Nephron (organoid): ENCODE measurements at regions not wholly inside any gene's neighbourhood (a gene's known extent, or its start where the extent isn't known, plus 50 kb on each side); places are given as distances from the start of the nearest gene placed in this dataset.

Experiments used
- H3K27ac Mint-ChIP-seq, 3 experiments: 2 replicates each; pipeline ENCODE4 v1.8.0; 2020; ENCODE audit warnings: mixed read lengths in 3 of 3, mild to moderate bottlenecking in 2 of 3, moderate library complexity in 1 of 3
- H3K27me3 Mint-ChIP-seq: 2 replicates; pipeline ENCODE4 v1.8.0; 2021; ENCODE audit warnings: low read depth, mild to moderate bottlenecking, moderate library complexity, mixed read lengths
- H3K36me3 Mint-ChIP-seq: 2 replicates; pipeline ENCODE4 v1.8.0; 2020; ENCODE audit warnings: low read depth, mixed read lengths
- H3K4me1 Mint-ChIP-seq: 2 replicates; pipeline ENCODE4 v1.8.0; 2020; ENCODE audit warnings: mixed read lengths
- H3K4me3 Mint-ChIP-seq, 3 experiments: 2 replicates each; pipeline ENCODE4 v1.8.0; 2020; ENCODE audit warnings: mild to moderate bottlenecking in 3 of 3, mixed read lengths in 3 of 3, moderate library complexity in 2 of 3
- H3K9me3 Mint-ChIP-seq: 2 replicates; pipeline ENCODE4 v1.8.0; 2020; ENCODE audit warnings: mixed read lengths
- TF ChIP-seq, protein P1 (sequence below), 3 experiments: fragments of 200-600 bp; sonication (generic); IDR thresholded peaks; one replicate each; pipeline ENCODE4 v1.5.0; 2021; ENCODE audit warnings: antibody characterized with exemption in 3 of 3; ENCODE audit not compliant: unreplicated experiment in 3 of 3

DNA sequence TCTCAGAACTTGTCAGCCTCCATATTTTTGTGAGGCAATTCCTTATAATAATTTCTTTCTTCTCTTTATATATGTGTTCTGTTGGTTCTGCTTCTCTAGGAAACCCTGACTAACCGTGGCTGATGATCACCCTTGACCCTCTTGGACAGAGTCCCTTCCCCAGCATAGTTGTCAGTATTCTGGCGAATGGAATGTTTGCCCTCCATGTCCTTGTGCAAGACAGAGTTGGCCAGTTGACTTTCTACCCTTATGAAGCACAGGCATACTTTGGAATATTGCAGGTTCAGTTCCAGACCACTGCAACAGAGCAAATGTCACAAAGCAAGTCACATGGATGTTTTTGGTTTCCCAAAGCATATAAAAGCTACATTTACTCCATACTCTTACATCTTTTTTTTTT is 297.7 kb upstream of the SHH start:
- no peaks in the 10 kb centered on the region for H3K4me1 Mint-ChIP-seq
- peaks cover 37% of the 10 kb centered on the region for H3K27me3 Mint-ChIP-seq

DNA sequence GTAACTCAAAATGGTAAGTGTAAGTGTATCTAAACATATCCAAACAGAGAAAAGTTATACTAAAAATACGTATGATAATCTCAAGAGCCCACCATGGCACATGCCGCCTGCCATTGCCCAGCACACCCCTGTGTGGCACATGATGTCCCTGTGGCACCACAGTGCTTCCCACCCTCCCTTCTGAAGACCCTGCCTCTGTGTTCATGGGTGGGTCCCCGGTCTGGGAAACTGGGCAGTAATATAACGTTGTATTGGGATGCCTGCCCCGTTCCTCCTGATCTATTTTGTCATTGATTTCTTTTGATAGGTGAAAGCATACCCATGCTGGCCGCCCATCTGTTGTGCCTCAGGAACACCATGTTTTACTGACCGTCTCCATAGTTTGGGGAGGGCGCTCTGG is 296.8 kb upstream of the SHH start:
- H3K27me3 Mint-ChIP-seq, result peaks cover 44% of the 10 kb centered on the region
- TF ChIP-seq, protein P1, sequence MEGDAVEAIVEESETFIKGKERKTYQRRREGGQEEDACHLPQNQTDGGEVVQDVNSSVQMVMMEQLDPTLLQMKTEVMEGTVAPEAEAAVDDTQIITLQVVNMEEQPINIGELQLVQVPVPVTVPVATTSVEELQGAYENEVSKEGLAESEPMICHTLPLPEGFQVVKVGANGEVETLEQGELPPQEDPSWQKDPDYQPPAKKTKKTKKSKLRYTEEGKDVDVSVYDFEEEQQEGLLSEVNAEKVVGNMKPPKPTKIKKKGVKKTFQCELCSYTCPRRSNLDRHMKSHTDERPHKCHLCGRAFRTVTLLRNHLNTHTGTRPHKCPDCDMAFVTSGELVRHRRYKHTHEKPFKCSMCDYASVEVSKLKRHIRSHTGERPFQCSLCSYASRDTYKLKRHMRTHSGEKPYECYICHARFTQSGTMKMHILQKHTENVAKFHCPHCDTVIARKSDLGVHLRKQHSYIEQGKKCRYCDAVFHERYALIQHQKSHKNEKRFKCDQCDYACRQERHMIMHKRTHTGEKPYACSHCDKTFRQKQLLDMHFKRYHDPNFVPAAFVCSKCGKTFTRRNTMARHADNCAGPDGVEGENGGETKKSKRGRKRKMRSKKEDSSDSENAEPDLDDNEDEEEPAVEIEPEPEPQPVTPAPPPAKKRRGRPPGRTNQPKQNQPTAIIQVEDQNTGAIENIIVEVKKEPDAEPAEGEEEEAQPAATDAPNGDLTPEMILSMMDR (IDR thresholded peaks at IDR 0.05; ENCODE audit: unreplicated experiment in 3 of 3), result no peak
- H3K27ac Mint-ChIP-seq, result no peak overlapping the region
- H3K9me3 Mint-ChIP-seq, result peaks cover 4% of the 10 kb centered on the region
- no peaks in the 10 kb centered on the region for H3K36me3 Mint-ChIP-seq
- no peak overlapping the region for H3K4me3 Mint-ChIP-seq
- H3K4me1 Mint-ChIP-seq, result no peaks in the 10 kb centered on the region

More for the DNA sequence above, 297.7 kb upstream of the SHH start:
- H3K36me3 Mint-ChIP-seq, result no peaks in the 10 kb centered on the region
- no peak overlapping the region for H3K4me3 Mint-ChIP-seq
- no peak overlapping the region for H3K27ac Mint-ChIP-seq
- TF ChIP-seq, protein P1 (IDR thresholded peaks at IDR 0.05; ENCODE audit: unreplicated experiment in 3 of 3), result no peak
- peaks cover 4% of the 10 kb centered on the region for H3K9me3 Mint-ChIP-seq

DNA sequence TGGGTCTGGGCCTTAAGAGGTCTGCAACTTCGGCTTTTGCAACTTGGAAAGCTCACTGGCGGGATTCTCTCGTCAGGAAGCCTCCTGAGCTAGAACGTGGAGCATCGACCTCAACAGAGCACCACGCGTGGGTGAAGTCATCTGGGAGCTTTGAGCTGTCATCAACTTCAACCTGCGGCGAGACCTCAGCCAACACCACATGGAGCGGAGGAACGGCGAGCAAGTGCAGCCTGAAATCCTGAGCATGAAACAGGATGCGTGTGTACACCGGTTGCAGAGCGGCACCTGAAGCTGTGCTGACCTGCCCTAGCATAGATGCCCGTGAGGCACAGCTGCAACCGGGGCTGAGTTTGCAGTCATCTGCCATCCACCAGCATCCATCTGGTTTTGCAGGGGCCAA is 295.7 kb upstream of the SHH start:
- no peaks in the 10 kb centered on the region for H3K4me1 Mint-ChIP-seq
- peaks cover 36% of the 10 kb centered on the region for H3K27me3 Mint-ChIP-seq
- peaks cover 4% of the 10 kb centered on the region for H3K9me3 Mint-ChIP-seq
- H3K27ac Mint-ChIP-seq, result no peak overlapping the region
- H3K36me3 Mint-ChIP-seq, result no peaks in the 10 kb centered on the region
- no peak overlapping the region for H3K4me3 Mint-ChIP-seq
- TF ChIP-seq, protein P1 (IDR thresholded peaks at IDR 0.05; ENCODE audit: unreplicated experiment in 3 of 3), result no peak

DNA sequence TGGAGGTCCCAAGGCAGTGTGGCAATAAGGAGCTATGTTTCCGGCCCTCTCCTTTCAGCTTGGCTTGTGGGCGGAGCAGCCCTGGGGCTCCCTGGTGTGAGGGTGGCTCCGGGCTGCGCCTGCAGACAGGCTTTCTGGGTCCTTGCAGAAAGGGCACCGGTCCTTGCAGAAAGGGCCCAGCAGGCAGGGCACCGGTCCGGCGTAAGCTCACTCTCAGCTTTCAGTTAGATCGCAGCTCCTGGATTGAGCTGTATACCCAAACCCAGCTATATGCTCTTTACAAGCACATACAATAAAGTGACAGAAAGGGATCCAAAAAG is 293.8 kb upstream of the SHH start:
- Mint-ChIP-seq H3K4me1 (no peaks in the 10 kb centered on the region), H3K9me3 (no peaks in the 10 kb centered on the region), H3K27ac (no peak overlapping the region), H3K4me3 (no peak overlapping the region), H3K36me3 (no peaks in the 10 kb centered on the region), H3K27me3 (peaks cover 25% of the 10 kb centered on the region)
- TF ChIP-seq, protein P1 (IDR thresholded peaks at IDR 0.05; ENCODE audit: unreplicated experiment in 3 of 3), result no peak

DNA sequence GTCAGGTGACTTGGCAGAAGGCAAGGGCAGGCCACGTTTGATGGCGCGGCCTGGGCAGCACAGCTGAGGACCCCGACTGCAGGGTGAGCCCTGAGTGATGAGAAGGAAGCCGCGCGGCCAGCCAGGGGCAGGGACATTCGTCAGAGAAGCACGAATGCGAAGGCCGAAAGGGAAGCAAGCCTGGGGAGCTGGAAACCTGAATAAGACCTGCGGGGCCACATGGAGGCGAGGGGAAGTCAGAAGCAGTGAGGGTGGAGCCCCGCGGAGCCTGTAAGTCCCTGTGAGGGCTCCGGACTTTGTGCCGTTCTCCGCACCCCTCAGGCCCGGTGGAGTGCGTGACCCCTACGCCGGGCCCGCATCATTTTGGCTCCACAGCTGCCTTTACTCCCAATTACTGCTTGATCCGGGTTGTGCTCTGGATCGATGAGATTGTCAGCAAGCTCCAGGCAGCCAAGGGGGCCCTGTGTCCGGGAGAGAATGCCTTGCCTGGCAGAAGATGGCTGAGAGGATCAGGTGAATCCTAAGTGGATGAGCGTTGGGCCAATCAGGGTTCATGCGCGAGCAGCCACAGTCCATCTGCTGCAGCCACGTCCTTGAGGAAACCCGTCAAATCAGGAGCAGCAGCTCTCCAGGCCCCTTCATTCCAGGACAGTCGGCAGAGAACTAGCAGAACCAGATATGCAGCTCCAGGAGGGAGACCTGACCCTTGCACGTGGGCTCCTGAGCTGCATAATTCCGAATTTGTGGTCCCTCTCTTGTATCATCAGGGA is 293.3 kb upstream of the SHH start:
- TF ChIP-seq, protein P1 (IDR thresholded peaks at IDR 0.05; ENCODE audit: unreplicated experiment in 3 of 3), result no peak
- Mint-ChIP-seq H3K27ac (no peak overlapping the region), H3K9me3 (no peaks in the 10 kb centered on the region), H3K4me1 (no peaks in the 10 kb centered on the region), H3K4me3 (no peak overlapping the region), H3K27me3 (peaks cover 25% of the 10 kb centered on the region), H3K36me3 (no peaks in the 10 kb centered on the region)
